ENCODE measurements at regions not wholly inside any gene's neighbourhood (a gene's known extent, or its start where the extent isn't known, plus 50 kb on each side); places are given as distances from the start of the nearest gene placed in this dataset.

GRCh38 chr2:12221584-12221983 is 475.2 kb downstream of the LPIN1 start:
- FAIRE-seq, result no peak

GRCh38 chr2:12222554-12222953 is 476.1 kb downstream of the LPIN1 start:
- no peak for FAIRE-seq

GRCh38 chr2:12223732-12224131 is 477.3 kb downstream of the LPIN1 start:
- no peak for FAIRE-seq

- no peak for FAIRE-seq
These were observed 480.2 kb downstream of the LPIN1 start for GRCh38 chr2:12226653-12227052.

- no peak for FAIRE-seq
These were observed 481.6 kb downstream of the LPIN1 start for GRCh38 chr2:12227941-12228608.

- no peak for FAIRE-seq
These were observed 484.9 kb downstream of the LPIN1 start for GRCh38 chr2:12231288-12231687.

- no peak for FAIRE-seq
These were observed 483.9 kb upstream of the TRIB2 start for GRCh38 chr2:12232876-12233275.

- FAIRE-seq, result no peak
These were observed 480.4 kb upstream of the TRIB2 start for GRCh38 chr2:12236136-12236844.

GRCh38 chr2:12240206-12240605 is 476.5 kb upstream of the TRIB2 start:
- FAIRE-seq, result no peak

GRCh38 chr2:12243381-12243780 is 473.4 kb upstream of the TRIB2 start:
- no peak for FAIRE-seq

GRCh38 chr2:12244070-12244469 is 472.7 kb upstream of the TRIB2 start:
- FAIRE-seq, result no peak

GRCh38 chr2:12251121-12251520 is 465.6 kb upstream of the TRIB2 start:
- no peak for FAIRE-seq

GRCh38 chr2:12251749-12252148 is 465.0 kb upstream of the TRIB2 start:
- FAIRE-seq, result no peak

GRCh38 chr2:12253167-12253778 is 463.5 kb upstream of the TRIB2 start:
- no peak for FAIRE-seq

GRCh38 chr2:12254280-12254860 is 462.4 kb upstream of the TRIB2 start:
- no peak for FAIRE-seq

GRCh38 chr2:12256206-12256605 is 460.5 kb upstream of the TRIB2 start:
- FAIRE-seq, result no peak

GRCh38 chr2:12257476-12257875 is 459.3 kb upstream of the TRIB2 start:
- no peak for FAIRE-seq

- no peak for FAIRE-seq
These were observed 457.2 kb upstream of the TRIB2 start for GRCh38 chr2:12259493-12259892.

GRCh38 chr2:12261986-12262680 is 454.6 kb upstream of the TRIB2 start:
- FAIRE-seq, result no peak

- no peak for FAIRE-seq
These were observed 453.9 kb upstream of the TRIB2 start for GRCh38 chr2:12262681-12263436.

GRCh38 chr2:12263730-12264129 is 453.0 kb upstream of the TRIB2 start:
- no peak for FAIRE-seq

GRCh38 chr2:12264146-12264545 is 452.6 kb upstream of the TRIB2 start:
- FAIRE-seq, result no peak

- FAIRE-seq, result no peak
These were observed 451.1 kb upstream of the TRIB2 start for GRCh38 chr2:12265646-12266045.
